GM18873 (cell line): ENCODE measurements at regions not wholly inside any gene's neighbourhood (a gene's known extent, or its start where the extent isn't known, plus 50 kb on each side); places are given as distances from the start of the nearest gene placed in this dataset.
"Not testable (repeated sequence)": the region's sequence is repeated elsewhere in the genome, so short reads cannot be mapped to it uniquely, and the experiment has no call there.

Experiments
- ATAC-seq: cut with Tn5 transposase; IDR thresholded peaks from one replicate; pipeline ENCODE4 v1.9.1; 2021; ENCODE audit warnings: mild to moderate bottlenecking, moderate library complexity, moderate number of reproducible peaks; ENCODE audit not compliant: unreplicated experiment, low FRiP score

- no peak for ATAC-seq
These were observed 464.5 kb upstream of the NRSN1 start for GRCh38 chr6:23661549-23661948.

GRCh38 chr6:23663096-23663495, 462.9 kb upstream of the NRSN1 start:
- no peak for ATAC-seq

- no peak for ATAC-seq
These were observed 462.4 kb upstream of the NRSN1 start for GRCh38 chr6:23663652-23664051.

GRCh38 chr6:23665911-23666310, 460.1 kb upstream of the NRSN1 start:
- ATAC-seq, result not testable (repeated sequence)

GRCh38 chr6:23672737-23673136, 453.3 kb upstream of the NRSN1 start:
- ATAC-seq, result no peak

GRCh38 chr6:23678626-23679025, 447.4 kb upstream of the NRSN1 start:
- ATAC-seq, result no peak

- no peak for ATAC-seq
These were observed 444.3 kb upstream of the NRSN1 start for GRCh38 chr6:23681743-23682142.

GRCh38 chr6:23688650-23689049, 437.4 kb upstream of the NRSN1 start:
- ATAC-seq, result no peak

- no peak for ATAC-seq
These were observed 435.5 kb upstream of the NRSN1 start for GRCh38 chr6:23690453-23691049.

GRCh38 chr6:23692184-23692583, 433.8 kb upstream of the NRSN1 start:
- ATAC-seq, result no peak

GRCh38 chr6:23696992-23697391, 429.0 kb upstream of the NRSN1 start:
- no peak for ATAC-seq

- no peak for ATAC-seq
These were observed 421.4 kb upstream of the NRSN1 start for GRCh38 chr6:23704479-23705052.

GRCh38 chr6:23705697-23706096, 420.3 kb upstream of the NRSN1 start:
- no peak for ATAC-seq

- no peak for ATAC-seq
These were observed 413.3 kb upstream of the NRSN1 start for GRCh38 chr6:23712756-23713155.

- no peak for ATAC-seq
These were observed 412.8 kb upstream of the NRSN1 start for GRCh38 chr6:23713211-23713610.

GRCh38 chr6:23728707-23729106, 397.3 kb upstream of the NRSN1 start:
- ATAC-seq, result no peak

- ATAC-seq, result no peak
These were observed 394.4 kb upstream of the NRSN1 start for GRCh38 chr6:23731609-23732008.

- no peak for ATAC-seq
These were observed 393.5 kb upstream of the NRSN1 start for GRCh38 chr6:23732521-23732920.

GRCh38 chr6:23735151-23735550, 390.9 kb upstream of the NRSN1 start:
- ATAC-seq, result no peak

GRCh38 chr6:23736577-23736976, 389.4 kb upstream of the NRSN1 start:
- no peak for ATAC-seq

- ATAC-seq, result no peak
These were observed 378.8 kb upstream of the NRSN1 start for GRCh38 chr6:23747239-23747638.

GRCh38 chr6:23752414-23752813, 373.6 kb upstream of the NRSN1 start:
- ATAC-seq, result no peak

GRCh38 chr6:23754197-23754596, 371.8 kb upstream of the NRSN1 start:
- ATAC-seq, result no peak
